Activated CD8-positive, alpha-beta memory T cell treated with anti-CD3 and anti-CD28 coated beads for 48 hours (primary cell): ENCODE measurements at regions not wholly inside any gene's neighbourhood (a gene's known extent, or its start where the extent isn't known, plus 50 kb on each side); places are given as distances from the start of the nearest gene placed in this dataset.
A peak's percentile ranks its signal among the peaks of the same experiment; 100 is the strongest.
"Not testable (repeated sequence)": the region's sequence is repeated elsewhere in the genome, so short reads cannot be mapped to it uniquely, and the experiment has no call there.

Source experiments
- DNase-seq, 3 experiments: peaks; one replicate each; pipeline ENCODE4 v3.0.0-alpha.2; 2020; ENCODE audit warnings: low read depth in 2 of 3, low spot score in 2 of 3

GRCh38 chr6:165010556-165011535, 298.6 kb downstream of the C6orf118 start:
- DNase-seq, result no peak

GRCh38 chr6:165008971-165009370, 300.4 kb downstream of the C6orf118 start:
- no peak for DNase-seq

- DNase-seq, result no peak
These were observed 306.5 kb downstream of the C6orf118 start for GRCh38 chr6:165002866-165003265.

- DNase-seq, result no peak
These were observed 307.0 kb downstream of the C6orf118 start for GRCh38 chr6:165002358-165002757.

GRCh38 chr6:165001502-165002157, 307.8 kb downstream of the C6orf118 start:
- no peak for DNase-seq

GRCh38 chr6:164998297-164998696, 311.1 kb downstream of the C6orf118 start:
- DNase-seq, result no peak

- DNase-seq, result no peak
These were observed 312.6 kb downstream of the C6orf118 start for GRCh38 chr6:164996838-164997237.

GRCh38 chr6:164991573-164991972, 317.8 kb downstream of the C6orf118 start:
- DNase-seq, result no peak

- no peak for DNase-seq
These were observed 318.5 kb downstream of the C6orf118 start for GRCh38 chr6:164990901-164991300.

- no peak for DNase-seq
These were observed 327.0 kb downstream of the C6orf118 start for GRCh38 chr6:164982389-164982788.

- no peak for DNase-seq
These were observed 342.3 kb downstream of the C6orf118 start for GRCh38 chr6:164967102-164967501.

- DNase-seq, result no peak
These were observed 346.6 kb downstream of the C6orf118 start for GRCh38 chr6:164962805-164963204.

GRCh38 chr6:164947164-164947563, 362.2 kb downstream of the C6orf118 start:
- no peak for DNase-seq

GRCh38 chr6:164942271-164942670, 367.1 kb downstream of the C6orf118 start:
- DNase-seq, result no peak

- DNase-seq, result not testable (repeated sequence)
These were observed 376.1 kb downstream of the C6orf118 start for GRCh38 chr6:164933238-164933794.

GRCh38 chr6:164929408-164929977, 379.9 kb downstream of the C6orf118 start:
- DNase-seq, result no peak

- no peak for DNase-seq
These were observed 380.5 kb downstream of the C6orf118 start for GRCh38 chr6:164928728-164929407.

- no peak for DNase-seq
These were observed 381.2 kb downstream of the C6orf118 start for GRCh38 chr6:164928057-164928727.

GRCh38 chr6:164927288-164928056, 381.9 kb downstream of the C6orf118 start:
- peak in 2 of 3 experiments; percentile 18 to 28 for DNase-seq

GRCh38 chr6:164926686-164927085, 382.7 kb downstream of the C6orf118 start:
- no peak for DNase-seq
